ENCODE measurements at regions not wholly inside any gene's neighbourhood (a gene's known extent, or its start where the extent isn't known, plus 50 kb on each side); places are given as distances from the start of the nearest gene placed in this dataset.

DNA sequence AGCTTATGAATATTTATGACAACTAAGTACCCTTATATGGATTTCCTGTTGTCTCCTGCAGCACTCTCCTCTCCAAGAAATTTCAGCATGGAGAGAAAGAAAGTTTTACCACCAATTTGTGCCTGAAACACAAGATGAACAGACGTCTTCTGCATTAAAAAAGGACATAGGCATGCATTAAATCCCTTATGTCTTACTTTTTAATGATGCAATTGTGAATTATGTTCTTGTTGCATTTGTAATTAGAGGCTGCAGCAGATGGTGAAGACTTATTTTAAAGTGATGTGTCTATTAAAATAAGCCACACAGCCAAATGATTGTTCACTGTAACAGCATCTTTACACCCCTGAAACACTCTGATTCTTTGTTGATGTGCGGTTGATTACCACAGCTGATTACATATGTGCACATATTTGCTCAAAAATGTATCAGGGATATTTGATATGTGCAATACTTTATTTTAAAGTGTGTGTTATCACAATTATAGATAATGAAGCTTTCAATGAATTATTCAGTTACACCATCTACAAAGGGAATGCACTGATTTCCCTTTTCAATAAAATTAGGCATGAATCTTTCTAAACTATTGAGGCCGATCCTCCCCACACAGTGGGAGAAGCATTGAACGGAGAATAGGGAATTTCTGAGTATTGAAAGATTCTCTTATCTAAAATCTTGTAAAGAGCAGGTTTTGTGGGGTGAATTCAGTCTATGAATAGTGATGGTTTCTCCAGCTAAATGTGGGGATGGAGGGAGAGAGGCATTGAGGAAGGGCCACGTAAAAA, 585.1 kb downstream of the SLC4A3 start:
- Histone ChIP-seq H3K27ac (no peak overlapping the region), H2AFZ (no peak overlapping the region), H3K4me1 (ENCODE audit: insufficient read depth) (no peaks in the 10 kb centered on the region), H4K20me1 (ENCODE audit: insufficient read depth) (no peaks in the 10 kb centered on the region), H3K36me3 (ENCODE audit: low read depth) (no peaks in the 10 kb centered on the region), H3K27me3 (replicated peaks; ENCODE audit: insufficient read depth) (no peaks in the 10 kb centered on the region), H3K4me2 (ENCODE audit: unreplicated experiment) (no peak overlapping the region), H3K9me3 (ENCODE audit: low read depth) (no peaks in the 10 kb centered on the region), H3K4me3 (no peak overlapping the region), H3K9me2 (ENCODE audit: insufficient read depth) (no peaks in the 10 kb centered on the region), H3K9ac (no peak overlapping the region), H3F3A (ENCODE audit: insufficient read depth) (no peaks in the 10 kb centered on the region), H3K79me2 (ENCODE audit: insufficient read depth) (no peaks in the 10 kb centered on the region)
- no peak for TF ChIP-seq EZH2phosphoT487 (IDR thresholded peaks at IDR 0.05; ENCODE audit: insufficient read depth, low read depth)
- no peak for TF ChIP-seq EZH2 (IDR thresholded peaks at IDR 0.05; ENCODE audit: insufficient read depth, poor library complexity, severe bottlenecking)
- in situ Hi-C loops (cut with MboI) = no loop called here
- 85 to 86% methylated on average over 5 of the region's 5 CpGs for WGBS, 2 experiments (ENCODE audit: low coverage in 1 of 2, low lambda C conversion rate in 2 of 2, missing lambda C conversion rate in 2 of 2)
- no peak for DNase-seq

- Histone ChIP-seq H3K27ac (no peak overlapping the region), H3K9me3 (ENCODE audit: low read depth) (no peaks in the 10 kb centered on the region), H3K4me3 (no peak overlapping the region), H3F3A (ENCODE audit: insufficient read depth) (no peaks in the 10 kb centered on the region), H4K20me1 (ENCODE audit: insufficient read depth) (no peaks in the 10 kb centered on the region), H3K4me2 (ENCODE audit: unreplicated experiment) (no peak overlapping the region), H3K36me3 (ENCODE audit: low read depth) (no peaks in the 10 kb centered on the region), H3K4me1 (ENCODE audit: insufficient read depth) (no peaks in the 10 kb centered on the region), H3K9me2 (ENCODE audit: insufficient read depth) (no peaks in the 10 kb centered on the region), H2AFZ (no peak overlapping the region), H3K79me2 (ENCODE audit: insufficient read depth) (no peaks in the 10 kb centered on the region), H3K27me3 (replicated peaks; ENCODE audit: insufficient read depth) (no peaks in the 10 kb centered on the region), H3K9ac (no peak overlapping the region)
- no peak for DNase-seq
- in situ Hi-C loops (cut with MboI) = no loop called here
- TF ChIP-seq EZH2phosphoT487 (IDR thresholded peaks at IDR 0.05; ENCODE audit: insufficient read depth, low read depth) = no peak
- TF ChIP-seq EZH2 (IDR thresholded peaks at IDR 0.05; ENCODE audit: insufficient read depth, poor library complexity, severe bottlenecking) = no peak
- 46 to 52% methylated on average over 3 of the region's 3 CpGs for WGBS, 2 experiments (ENCODE audit: low coverage in 1 of 2, low lambda C conversion rate in 2 of 2, missing lambda C conversion rate in 2 of 2)
Observed at GRCh38 chr2:220215785-220216184, 588.4 kb downstream of the SLC4A3 start.

- Histone ChIP-seq H3K9ac (no peak overlapping the region), H3K79me2 (ENCODE audit: insufficient read depth) (no peaks in the 10 kb centered on the region), H3K4me3 (no peak overlapping the region), H3F3A (ENCODE audit: insufficient read depth) (no peaks in the 10 kb centered on the region), H3K27ac (no peak overlapping the region), H3K9me2 (ENCODE audit: insufficient read depth) (no peaks in the 10 kb centered on the region), H4K20me1 (ENCODE audit: insufficient read depth) (no peaks in the 10 kb centered on the region), H3K4me2 (ENCODE audit: unreplicated experiment) (no peak overlapping the region), H3K9me3 (ENCODE audit: low read depth) (no peaks in the 10 kb centered on the region), H2AFZ (no peak overlapping the region), H3K36me3 (ENCODE audit: low read depth) (no peaks in the 10 kb centered on the region), H3K27me3 (replicated peaks; ENCODE audit: insufficient read depth) (no peaks in the 10 kb centered on the region), H3K4me1 (ENCODE audit: insufficient read depth) (peaks cover 4% of the 10 kb centered on the region)
- TF ChIP-seq EZH2 (IDR thresholded peaks at IDR 0.05; ENCODE audit: insufficient read depth, poor library complexity, severe bottlenecking) (no peak), EZH2phosphoT487 (IDR thresholded peaks at IDR 0.05; ENCODE audit: insufficient read depth, low read depth) (no peak)
- in situ Hi-C loops (cut with MboI) = no loop called here
- no peak for DNase-seq
Observed at GRCh38 chr2:220219371-220219770, 591.9 kb downstream of the SLC4A3 start.

DNA sequence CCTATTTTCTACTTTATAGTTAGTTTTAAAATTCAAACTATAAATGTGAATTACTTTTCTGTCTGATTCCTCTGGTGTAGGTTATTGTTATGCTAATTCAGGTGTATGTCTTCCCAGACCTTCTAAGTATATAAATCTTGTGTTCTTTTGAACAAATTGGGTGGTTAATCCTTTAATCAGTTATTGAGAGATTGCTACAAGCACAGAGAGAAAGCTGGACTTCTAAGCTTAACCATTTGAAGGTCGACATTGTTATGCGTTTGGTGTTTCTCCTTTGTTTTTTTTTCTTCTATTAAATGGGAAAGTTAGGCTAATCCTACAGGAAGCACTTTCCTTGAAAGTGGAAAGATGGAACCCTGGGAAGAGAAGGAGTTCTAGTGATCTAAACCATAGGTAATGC, 592.6 kb downstream of the SLC4A3 start:
- no peak overlapping the region for H3K4me2 ChIP-seq (ENCODE audit: unreplicated experiment)
- no peak overlapping the region for H3K9ac ChIP-seq
- no peaks in the 10 kb centered on the region for H3K36me3 ChIP-seq (ENCODE audit: low read depth)
- H3K4me3 ChIP-seq = no peak overlapping the region
- H3F3A ChIP-seq (ENCODE audit: insufficient read depth) = peaks cover 4% of the 10 kb centered on the region
- no peaks in the 10 kb centered on the region for H3K79me2 ChIP-seq (ENCODE audit: insufficient read depth)
- no peaks in the 10 kb centered on the region for H3K27me3 ChIP-seq (replicated peaks; ENCODE audit: insufficient read depth)
- no peak overlapping the region for H3K27ac ChIP-seq
- no peaks in the 10 kb centered on the region for H3K9me3 ChIP-seq (ENCODE audit: low read depth)
- H3K9me2 ChIP-seq (ENCODE audit: insufficient read depth) = no peaks in the 10 kb centered on the region
- in situ Hi-C loops (cut with MboI) = no loop called here
- 91 to 93% methylated on average over 2 of the region's 2 CpGs for WGBS, 2 experiments (ENCODE audit: low coverage in 1 of 2, low lambda C conversion rate in 2 of 2, missing lambda C conversion rate in 2 of 2)
- no peak for TF ChIP-seq EZH2 (IDR thresholded peaks at IDR 0.05; ENCODE audit: insufficient read depth, poor library complexity, severe bottlenecking)
- no peak for TF ChIP-seq EZH2phosphoT487 (IDR thresholded peaks at IDR 0.05; ENCODE audit: insufficient read depth, low read depth)
- no peak for DNase-seq
- H2AFZ ChIP-seq = no peak overlapping the region
- H3K4me1 ChIP-seq (ENCODE audit: insufficient read depth) = peaks cover 10% of the 10 kb centered on the region
- no peaks in the 10 kb centered on the region for H4K20me1 ChIP-seq (ENCODE audit: insufficient read depth)
